ENCODE measurements at regions not wholly inside any gene's neighbourhood (a gene's known extent, or its start where the extent isn't known, plus 50 kb on each side); places are given as distances from the start of the nearest gene placed in this dataset.

DNA sequence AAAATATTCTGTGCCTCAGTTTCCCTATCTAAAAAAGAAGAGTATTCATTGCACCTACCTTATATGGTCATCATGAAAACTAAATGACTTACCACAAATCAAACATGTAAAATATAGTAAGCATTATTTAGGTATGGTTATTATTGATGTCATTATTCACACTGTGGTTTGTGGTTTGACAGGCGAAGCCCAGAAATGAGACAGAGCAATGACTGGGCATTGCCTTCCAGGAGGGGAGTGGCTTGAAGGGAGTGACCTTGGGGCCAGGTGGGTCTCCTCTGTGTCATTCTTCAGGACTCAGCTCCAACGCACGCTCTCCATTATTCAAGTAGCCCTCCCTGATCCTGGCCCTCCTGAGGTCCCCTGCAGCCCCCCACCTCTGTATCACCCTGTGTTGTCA is 133.7 kb downstream of the DMRTA2 start:
- intact Hi-C loops (cut with micrococcal nuclease) = no loop called here
- peak; percentile 49 for ATAC-seq
- H3K27ac Mint-ChIP-seq = no peak overlapping the region

DNA sequence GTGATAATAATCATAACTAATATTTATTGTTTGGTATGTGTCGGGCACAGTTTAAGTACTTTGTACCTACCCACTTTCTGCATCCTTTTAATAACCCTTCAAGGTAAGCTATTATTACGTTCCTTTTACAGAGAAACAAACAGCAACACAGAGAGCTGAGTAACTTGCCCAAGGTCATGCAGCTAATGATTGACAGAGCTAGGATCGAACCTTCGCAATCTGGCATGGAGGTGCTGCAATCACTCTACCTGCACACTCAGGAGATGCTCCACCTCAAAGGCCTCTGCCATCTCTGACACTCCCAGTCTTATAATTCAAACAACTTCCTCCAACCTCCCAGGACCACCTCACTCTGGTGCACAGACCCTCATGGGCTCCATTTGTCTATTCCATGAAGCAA is 137.2 kb downstream of the DMRTA2 start:
- Mint-ChIP-seq H3K27ac (no peak overlapping the region), H3K9me3 (no peaks in the 10 kb centered on the region), H3K4me1 (ENCODE audit: low read depth) (no peaks in the 10 kb centered on the region), H3K36me3 (ENCODE audit: low read depth) (no peaks in the 10 kb centered on the region), H3K4me3 (no peak overlapping the region), H3K27me3 (peaks cover 4% of the 10 kb centered on the region)
- CTCF ChIA-PET = interaction anchor here (1.5 kb wide), 1 partner anchor 14 kb away, joined by 4 read pairs; no protein-coding TSS in a partner anchor
- POLR2A ChIA-PET = no interaction called here
- intact Hi-C loops (cut with micrococcal nuclease) = no loop called here
- no peak for TF ChIP-seq CTCF (IDR thresholded peaks at IDR 0.05)
- no peak for DNase-seq
- ATAC-seq = no peak

More for the DNA sequence above, 133.7 kb downstream of the DMRTA2 start:
- Mint-ChIP-seq H3K27me3 (peaks cover 4% of the 10 kb centered on the region), H3K4me1 (ENCODE audit: low read depth) (no peaks in the 10 kb centered on the region), H3K4me3 (no peak overlapping the region), H3K9me3 (no peaks in the 10 kb centered on the region), H3K36me3 (ENCODE audit: low read depth) (no peaks in the 10 kb centered on the region)
- ChIA-PET POLR2A (no interaction called here), CTCF (no interaction called here)
- no peak for DNase-seq
- no peak for TF ChIP-seq CTCF (IDR thresholded peaks at IDR 0.05)

- ChIA-PET POLR2A (no interaction called here), CTCF (no interaction called here)
- Mint-ChIP-seq H3K4me1 (ENCODE audit: low read depth) (no peaks in the 10 kb centered on the region), H3K36me3 (ENCODE audit: low read depth) (no peaks in the 10 kb centered on the region), H3K27ac (no peak overlapping the region), H3K4me3 (no peak overlapping the region), H3K27me3 (peaks cover 15% of the 10 kb centered on the region), H3K9me3 (no peaks in the 10 kb centered on the region)
- intact Hi-C loops (cut with micrococcal nuclease) = no loop called here
- no peak for TF ChIP-seq CTCF (IDR thresholded peaks at IDR 0.05)
- DNase-seq (peak; percentile 22), ATAC-seq (no peak)
These were observed 143.5 kb downstream of the DMRTA2 start for GRCh38 chr1:50279622-50280330.

GRCh38 chr1:50278961-50279360 is 144.3 kb downstream of the DMRTA2 start:
- POLR2A ChIA-PET = no interaction called here
- TF ChIP-seq CTCF (IDR thresholded peaks at IDR 0.05) = no peak
- Mint-ChIP-seq H3K27me3 (peaks cover 15% of the 10 kb centered on the region), H3K9me3 (no peaks in the 10 kb centered on the region), H3K4me1 (ENCODE audit: low read depth) (no peaks in the 10 kb centered on the region), H3K36me3 (ENCODE audit: low read depth) (no peaks in the 10 kb centered on the region), H3K27ac (no peak overlapping the region), H3K4me3 (no peak overlapping the region)
- CTCF ChIA-PET = no interaction called here
- ATAC-seq (no peak), DNase-seq (no peak)
- intact Hi-C loops (cut with micrococcal nuclease) = no loop called here

DNA sequence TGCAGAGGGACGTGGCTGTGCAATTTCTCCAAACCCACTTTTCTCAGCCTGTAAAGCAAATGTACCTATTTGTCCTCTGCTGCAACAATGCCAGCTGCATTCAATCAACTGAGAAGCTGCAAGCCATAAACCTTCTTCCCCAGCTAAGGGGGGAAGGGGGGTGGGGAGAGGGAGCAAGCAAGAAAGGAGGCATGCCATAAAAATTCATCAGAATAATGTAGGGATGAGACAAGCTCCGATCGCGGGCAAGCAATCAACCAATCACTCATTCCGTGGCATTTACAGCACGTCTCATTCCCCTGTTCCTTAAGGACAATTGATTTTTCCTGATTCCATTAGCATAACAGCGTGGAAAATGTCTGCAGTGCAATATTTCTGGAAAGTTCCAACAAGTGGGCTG is 144.8 kb downstream of the DMRTA2 start:
- H3K9me3 Mint-ChIP-seq = no peaks in the 10 kb centered on the region
- intact Hi-C loops (cut with micrococcal nuclease) = no loop called here
- H3K4me3 Mint-ChIP-seq = no peak overlapping the region
- DNase-seq (no peak), ATAC-seq (no peak)
- TF ChIP-seq CTCF (IDR thresholded peaks at IDR 0.05) = no peak
- no peaks in the 10 kb centered on the region for H3K36me3 Mint-ChIP-seq (ENCODE audit: low read depth)
- no peaks in the 10 kb centered on the region for H3K4me1 Mint-ChIP-seq (ENCODE audit: low read depth)
- H3K27ac Mint-ChIP-seq = no peak overlapping the region
- CTCF ChIA-PET = interaction anchor here (0.7 to 1.2 kb wide), 2 partner anchors 15 to 29 kb away, joined by 3 to 4 read pairs; no protein-coding TSS in a partner anchor
- H3K27me3 Mint-ChIP-seq = peaks cover 16% of the 10 kb centered on the region
- POLR2A ChIA-PET = no interaction called here

Data from activated CD8-positive, alpha-beta T cell treated with anti-CD3 and anti-CD28 coated beads for 36 hours (primary cell).